ENCODE measurements at regions not wholly inside any gene's neighbourhood (a gene's known extent, or its start where the extent isn't known, plus 50 kb on each side); places are given as distances from the start of the nearest gene placed in this dataset.

- Histone ChIP-seq H3K79me2 (ENCODE audit: insufficient read depth, low read depth, low read length) (no peaks in the 10 kb centered on the region), H3K9me3 (ENCODE audit: low read length) (no peaks in the 10 kb centered on the region), H3K36me3 (ENCODE audit: insufficient read depth, low read length) (no peaks in the 10 kb centered on the region), H3K4me3 (ENCODE audit: low read depth, low read length, poor library complexity, severe bottlenecking) (no peak overlapping the region), H3K27ac (ENCODE audit: low read depth, low read length, poor library complexity, severe bottlenecking) (no peak overlapping the region), H3K4me1 (ENCODE audit: insufficient read depth, low read length, poor library complexity, severe bottlenecking) (no peaks in the 10 kb centered on the region), H3K4me2 (ENCODE audit: low read length) (no peak overlapping the region), H4K20me1 (ENCODE audit: insufficient read depth, low read length) (no peaks in the 10 kb centered on the region), H2AFZ (ENCODE audit: low read length) (no peak overlapping the region), H3K9me2 (ENCODE audit: insufficient read depth, low read length) (no peaks in the 10 kb centered on the region)
- intact Hi-C loops (cut with micrococcal nuclease; ENCODE audit: unreplicated experiment), result no loop called here
- ChIA-PET CTCF (ENCODE audit: unreplicated experiment) (no interaction called here), POLR2A (interaction anchor here (0.7 kb wide), 1 partner anchor 29 kb away, joined by 6 read pairs; no protein-coding TSS in a partner anchor)
- DNase-seq (ENCODE audit: low spot score), result no peak
- BruUV-seq (replicated peaks), result no TSS peak
- no peak for TF ChIP-seq EZH2phosphoT487 (IDR thresholded peaks at IDR 0.05; ENCODE audit: borderline replicate concordance, low read depth, low read length)
- no peak for TF ChIP-seq CTCF (conservative IDR thresholded peaks at IDR 0.05; ENCODE audit: low read length)
These were observed 139.9 kb downstream of the ZNF608 start for GRCh38 chr5:124606543-124606942.

GRCh38 chr5:124606093-124606492, 140.3 kb downstream of the ZNF608 start:
- no peak overlapping the region for H2AFZ ChIP-seq (ENCODE audit: low read length)
- ChIA-PET CTCF (ENCODE audit: unreplicated experiment) (no interaction called here), POLR2A (interaction anchor here (0.7 kb wide), 1 partner anchor 30 kb away, joined by 6 read pairs; no protein-coding TSS in a partner anchor)
- H3K4me1 ChIP-seq (ENCODE audit: insufficient read depth, low read length, poor library complexity, severe bottlenecking), result no peaks in the 10 kb centered on the region
- H4K20me1 ChIP-seq (ENCODE audit: insufficient read depth, low read length), result no peaks in the 10 kb centered on the region
- intact Hi-C loops (cut with micrococcal nuclease; ENCODE audit: unreplicated experiment), result no loop called here
- H3K9me3 ChIP-seq (ENCODE audit: low read length), result no peaks in the 10 kb centered on the region
- H3K4me3 ChIP-seq (ENCODE audit: low read depth, low read length, poor library complexity, severe bottlenecking), result no peak overlapping the region
- no peak overlapping the region for H3K27ac ChIP-seq (ENCODE audit: low read depth, low read length, poor library complexity, severe bottlenecking)
- no peak for DNase-seq (ENCODE audit: low spot score)
- no TSS peak for BruUV-seq (replicated peaks)
- no peaks in the 10 kb centered on the region for H3K9me2 ChIP-seq (ENCODE audit: insufficient read depth, low read length)
- no peaks in the 10 kb centered on the region for H3K36me3 ChIP-seq (ENCODE audit: insufficient read depth, low read length)
- TF ChIP-seq CTCF (conservative IDR thresholded peaks at IDR 0.05; ENCODE audit: low read length), result no peak
- no peak for TF ChIP-seq EZH2phosphoT487 (IDR thresholded peaks at IDR 0.05; ENCODE audit: borderline replicate concordance, low read depth, low read length)
- H3K4me2 ChIP-seq (ENCODE audit: low read length), result no peak overlapping the region
- H3K79me2 ChIP-seq (ENCODE audit: insufficient read depth, low read depth, low read length), result no peaks in the 10 kb centered on the region

- Histone ChIP-seq H3K79me2 (ENCODE audit: insufficient read depth, low read depth, low read length) (no peaks in the 10 kb centered on the region), H3K36me3 (ENCODE audit: insufficient read depth, low read length) (no peaks in the 10 kb centered on the region), H3K4me2 (ENCODE audit: low read length) (no peak overlapping the region), H3K9me3 (ENCODE audit: low read length) (no peaks in the 10 kb centered on the region), H3K9me2 (ENCODE audit: insufficient read depth, low read length) (no peaks in the 10 kb centered on the region), H4K20me1 (ENCODE audit: insufficient read depth, low read length) (no peaks in the 10 kb centered on the region), H3K27ac (ENCODE audit: low read depth, low read length, poor library complexity, severe bottlenecking) (no peak overlapping the region), H3K4me3 (ENCODE audit: low read depth, low read length, poor library complexity, severe bottlenecking) (no peak overlapping the region), H3K4me1 (ENCODE audit: insufficient read depth, low read length, poor library complexity, severe bottlenecking) (peaks cover 2% of the 10 kb centered on the region), H2AFZ (ENCODE audit: low read length) (no peak overlapping the region)
- intact Hi-C loops (cut with micrococcal nuclease; ENCODE audit: unreplicated experiment), result no loop called here
- no peak for DNase-seq (ENCODE audit: low spot score)
- CTCF ChIA-PET (ENCODE audit: unreplicated experiment), result no interaction called here
- TF ChIP-seq CTCF (conservative IDR thresholded peaks at IDR 0.05; ENCODE audit: low read length), result no peak
- no peak for TF ChIP-seq EZH2phosphoT487 (IDR thresholded peaks at IDR 0.05; ENCODE audit: borderline replicate concordance, low read depth, low read length)
- BruUV-seq (replicated peaks), result no TSS peak
- POLR2A ChIA-PET, result no interaction called here
These were observed 140.9 kb downstream of the ZNF608 start for GRCh38 chr5:124605541-124605940.
